NCI-H1105 treated with DMSO at 0.1 percent for 48 hours (cell line): ENCODE measurements at regions not wholly inside any gene's neighbourhood (a gene's known extent, or its start where the extent isn't known, plus 50 kb on each side); places are given as distances from the start of the nearest gene placed in this dataset.
"Not testable (repeated sequence)": the region's sequence is repeated elsewhere in the genome, so short reads cannot be mapped to it uniquely, and the experiment has no call there.

ENCODE experiments used
- DNase-seq: peaks from one replicate; lab custom pipeline; 2025; lab: John Stamatoyannopoulos, UW

GRCh38 chr4:141346144-141346543, 125.4 kb downstream of the ZNF330 start:
- DNase-seq: peak; percentile 55

GRCh38 chr4:141347684-141348083, 127.0 kb downstream of the ZNF330 start:
- DNase-seq: no peak

- no peak for DNase-seq
Observed at GRCh38 chr4:141348125-141348524, 127.4 kb downstream of the ZNF330 start.

- no peak for DNase-seq
Observed at GRCh38 chr4:141348573-141348972, 127.9 kb downstream of the ZNF330 start.

- DNase-seq: no peak
Observed at GRCh38 chr4:141349236-141349635, 128.5 kb downstream of the ZNF330 start.

- DNase-seq: peak; percentile 18
Observed at GRCh38 chr4:141350122-141350905, 129.6 kb downstream of the ZNF330 start.

- no peak for DNase-seq
Observed at GRCh38 chr4:141352331-141352730, 131.6 kb downstream of the ZNF330 start.

- DNase-seq: no peak
Observed at GRCh38 chr4:141352909-141353525, 132.3 kb downstream of the ZNF330 start.

GRCh38 chr4:141356321-141356962, 135.7 kb downstream of the ZNF330 start:
- no peak for DNase-seq

- DNase-seq: no peak
Observed at GRCh38 chr4:141356963-141357335, 136.3 kb downstream of the ZNF330 start.

GRCh38 chr4:141368241-141368640, 147.5 kb downstream of the ZNF330 start:
- not testable (repeated sequence) for DNase-seq

- no peak for DNase-seq
Observed at GRCh38 chr4:141371206-141371605, 150.5 kb downstream of the ZNF330 start.

GRCh38 chr4:141375855-141376254, 155.2 kb downstream of the ZNF330 start:
- no peak for DNase-seq

GRCh38 chr4:141376769-141377168, 156.1 kb downstream of the ZNF330 start:
- no peak for DNase-seq

GRCh38 chr4:141387299-141387698, 166.6 kb downstream of the ZNF330 start:
- no peak for DNase-seq

- no peak for DNase-seq
Observed at GRCh38 chr4:141388481-141388880, 167.8 kb downstream of the ZNF330 start.

- DNase-seq: no peak
Observed at GRCh38 chr4:141389649-141390048, 169.0 kb downstream of the ZNF330 start.

GRCh38 chr4:141390571-141390970, 169.9 kb downstream of the ZNF330 start:
- DNase-seq: no peak

- DNase-seq: no peak
Observed at GRCh38 chr4:141391293-141391692, 170.6 kb downstream of the ZNF330 start.

GRCh38 chr4:141391771-141392170, 171.1 kb downstream of the ZNF330 start:
- peak; percentile 28 for DNase-seq

- peak; percentile 7 for DNase-seq
Observed at GRCh38 chr4:141395246-141395830, 174.6 kb downstream of the ZNF330 start.

GRCh38 chr4:141395919-141396318, 175.2 kb downstream of the ZNF330 start:
- DNase-seq: no peak

GRCh38 chr4:141402712-141403111, 182.0 kb downstream of the ZNF330 start:
- no peak for DNase-seq
